ENCODE measurements at regions not wholly inside any gene's neighbourhood (a gene's known extent, or its start where the extent isn't known, plus 50 kb on each side); places are given as distances from the start of the nearest gene placed in this dataset.

DNA sequence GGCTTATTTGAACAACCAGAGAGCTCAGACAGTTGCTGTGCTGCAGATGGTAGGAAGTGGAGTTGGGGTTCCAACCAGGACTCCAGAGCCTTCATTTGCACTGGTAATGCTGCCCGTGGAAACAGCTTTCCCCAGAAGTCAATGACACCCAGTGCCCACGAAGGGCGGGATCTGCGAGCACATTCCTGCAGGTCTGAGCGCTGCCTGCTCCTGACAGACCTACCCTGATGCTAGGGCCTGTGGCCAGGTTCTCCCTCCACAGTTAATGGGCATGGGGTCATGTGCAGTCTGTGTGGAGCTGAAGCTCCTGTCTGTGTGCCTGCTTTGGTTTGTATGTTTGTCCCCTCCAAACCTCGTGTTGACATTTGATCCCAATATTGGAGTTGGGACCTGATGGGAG lies 299.0 kb upstream of the HS6ST1 start:
- TF ChIP-seq POLR2A (IDR thresholded peaks at IDR 0.05) (no peak), EP300 (IDR thresholded peaks at IDR 0.05) (no peak), POLR2AphosphoS5 (IDR thresholded peaks at IDR 0.05) (no peak)
- TF ChIP-seq, protein P1, sequence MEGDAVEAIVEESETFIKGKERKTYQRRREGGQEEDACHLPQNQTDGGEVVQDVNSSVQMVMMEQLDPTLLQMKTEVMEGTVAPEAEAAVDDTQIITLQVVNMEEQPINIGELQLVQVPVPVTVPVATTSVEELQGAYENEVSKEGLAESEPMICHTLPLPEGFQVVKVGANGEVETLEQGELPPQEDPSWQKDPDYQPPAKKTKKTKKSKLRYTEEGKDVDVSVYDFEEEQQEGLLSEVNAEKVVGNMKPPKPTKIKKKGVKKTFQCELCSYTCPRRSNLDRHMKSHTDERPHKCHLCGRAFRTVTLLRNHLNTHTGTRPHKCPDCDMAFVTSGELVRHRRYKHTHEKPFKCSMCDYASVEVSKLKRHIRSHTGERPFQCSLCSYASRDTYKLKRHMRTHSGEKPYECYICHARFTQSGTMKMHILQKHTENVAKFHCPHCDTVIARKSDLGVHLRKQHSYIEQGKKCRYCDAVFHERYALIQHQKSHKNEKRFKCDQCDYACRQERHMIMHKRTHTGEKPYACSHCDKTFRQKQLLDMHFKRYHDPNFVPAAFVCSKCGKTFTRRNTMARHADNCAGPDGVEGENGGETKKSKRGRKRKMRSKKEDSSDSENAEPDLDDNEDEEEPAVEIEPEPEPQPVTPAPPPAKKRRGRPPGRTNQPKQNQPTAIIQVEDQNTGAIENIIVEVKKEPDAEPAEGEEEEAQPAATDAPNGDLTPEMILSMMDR (IDR thresholded peaks at IDR 0.05): no peak

All from gastroesophageal sphincter (tissue), 3 donors.